Fibroblast of pulmonary artery (primary cell): ENCODE measurements at regions not wholly inside any gene's neighbourhood (a gene's known extent, or its start where the extent isn't known, plus 50 kb on each side); places are given as distances from the start of the nearest gene placed in this dataset.

Experiments used
- DNase-seq: peaks from one replicate; pipeline ENCODE4 v3.0.0-alpha.2; 2010; ENCODE audit warnings: low read depth
- H3K4me3 ChIP-seq: replicated peaks from 2 replicates; pipeline ENCODE4 v1.5.1; 2011; ENCODE audit warnings: low read depth, mild to moderate bottlenecking, control low read depth, low read length, moderate library complexity
- CTCF ChIP-seq: IDR thresholded peaks from 2 replicates; pipeline ENCODE4 v1.5.1; 2011; ENCODE audit warnings: mild to moderate bottlenecking, control low read depth, low read length, inconsistent platforms; ENCODE audit errors: missing control alignments

DNA sequence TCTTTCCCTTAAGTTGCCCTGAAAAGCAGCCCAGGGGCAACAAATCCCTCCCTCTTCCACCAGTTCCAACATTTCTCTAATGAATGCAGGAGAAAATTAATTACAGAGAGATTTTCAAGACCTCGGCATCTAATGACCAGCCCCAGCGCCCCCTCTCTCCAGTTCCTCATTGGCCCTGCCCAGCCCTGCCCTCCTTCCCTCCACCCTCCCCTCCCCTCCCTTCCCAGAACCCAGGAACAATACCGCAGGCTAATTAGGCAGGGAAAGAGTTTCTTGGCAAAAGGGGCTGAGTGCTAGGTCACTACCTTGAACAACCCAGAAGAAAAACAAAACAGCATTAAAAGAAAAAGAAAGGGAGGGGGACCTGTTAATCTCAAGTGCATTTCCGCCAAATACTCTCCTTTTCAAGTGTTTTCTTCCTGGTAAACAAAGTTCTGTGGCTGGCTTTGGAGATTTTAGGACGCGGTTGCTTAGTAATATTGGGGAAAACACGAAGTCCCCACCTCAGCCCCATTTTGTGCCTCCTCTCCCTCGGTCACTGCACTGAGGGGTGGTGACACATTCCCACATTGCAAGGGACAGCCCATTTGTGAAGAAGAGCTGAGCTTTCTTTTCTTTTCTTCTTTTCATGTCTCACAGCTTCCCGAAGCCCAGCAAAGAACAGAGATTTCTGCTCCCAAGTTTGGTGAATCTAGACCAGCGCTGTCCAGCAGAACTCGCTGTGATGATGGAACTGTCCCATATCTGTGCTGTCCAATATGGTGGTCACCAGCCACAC, 215.4 kb downstream of the SOX9 start:
- no peak overlapping the region for H3K4me3 ChIP-seq
- no peak for TF ChIP-seq CTCF
- DNase-seq, result no peak

DNA sequence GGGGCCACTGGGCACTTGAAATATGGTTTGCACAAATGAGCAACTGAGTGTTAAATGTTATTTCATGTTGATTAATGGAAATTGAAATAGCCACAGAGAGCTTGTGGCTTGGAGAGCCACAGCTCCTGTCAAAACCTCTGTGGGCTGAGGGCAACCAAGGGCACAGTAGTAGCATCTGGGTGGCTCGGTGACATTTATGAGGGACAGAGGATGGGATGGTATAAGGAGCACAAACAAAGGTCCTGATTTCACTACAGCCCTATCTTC, 215.9 kb downstream of the SOX9 start:
- TF ChIP-seq CTCF, result no peak
- DNase-seq, result no peak
- H3K4me3 ChIP-seq, result no peak overlapping the region

DNA sequence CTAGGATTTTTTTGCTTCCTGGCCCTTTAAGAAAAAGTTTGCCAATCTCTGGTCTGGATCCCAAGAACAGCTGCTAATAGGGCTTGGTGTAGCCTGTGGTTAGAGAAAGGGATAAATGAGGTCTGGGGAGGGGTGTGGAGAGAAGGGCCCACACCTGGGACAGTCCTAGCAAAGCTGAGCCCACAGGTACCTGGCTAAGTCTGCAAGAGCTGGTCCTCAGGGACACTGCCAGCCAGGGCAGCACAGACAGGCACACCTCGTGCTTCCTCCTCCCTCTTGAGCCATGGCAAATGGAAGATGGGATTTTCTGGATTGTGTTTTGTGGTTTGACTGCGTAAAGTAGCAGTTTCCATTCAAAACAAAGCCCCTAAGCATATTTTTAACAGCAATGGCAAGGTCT, 217.5 kb downstream of the SOX9 start:
- no peak for TF ChIP-seq CTCF
- no peak for DNase-seq

GRCh38 chr17:72338847-72339790, 218.3 kb downstream of the SOX9 start:
- DNase-seq, result peak; percentile 94
- TF ChIP-seq CTCF, result no peak
- no peak overlapping the region for H3K4me3 ChIP-seq

More for the DNA sequence above, 217.5 kb downstream of the SOX9 start:
- no peak overlapping the region for H3K4me3 ChIP-seq

- no peak for DNase-seq
- no peak for TF ChIP-seq CTCF
- H3K4me3 ChIP-seq, result no peak overlapping the region
Measured at GRCh38 chr17:72340836-72341235, 220.0 kb downstream of the SOX9 start.

DNA sequence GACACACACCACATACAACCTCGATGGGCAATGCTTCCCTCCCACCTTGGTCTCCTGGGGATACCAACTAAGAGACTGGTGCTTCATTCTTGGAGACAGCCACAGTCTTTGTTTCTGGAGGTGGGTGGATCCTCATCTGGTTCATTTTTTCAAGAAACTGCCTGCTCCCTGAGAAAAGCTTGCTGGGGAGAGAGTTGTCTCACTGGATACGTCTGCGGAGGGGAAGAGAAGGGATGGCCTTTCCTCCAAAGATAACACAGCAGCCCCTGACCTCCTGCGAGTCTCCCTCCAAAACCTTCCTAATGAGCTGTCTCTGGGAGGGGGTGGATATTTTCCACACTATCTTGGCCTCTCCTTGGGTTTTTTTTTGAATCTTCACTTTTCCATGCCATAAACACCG, 221.2 kb downstream of the SOX9 start:
- no peak for TF ChIP-seq CTCF
- DNase-seq, result no peak
- H3K4me3 ChIP-seq, result no peak overlapping the region
